Subcutaneous abdominal adipose tissue (tissue), 5 donors: ENCODE measurements at regions not wholly inside any gene's neighbourhood (a gene's known extent, or its start where the extent isn't known, plus 50 kb on each side); places are given as distances from the start of the nearest gene placed in this dataset.
A peak's percentile ranks its signal among the peaks of the same experiment; 100 is the strongest.
"Not testable (repeated sequence)": the region's sequence is repeated elsewhere in the genome, so short reads cannot be mapped to it uniquely, and the experiment has no call there.

Experiments used
- H3K27ac ChIP-seq: one replicate; pipeline ENCODE4 v1.7.0; 2013; ENCODE audit warnings: low read depth, mild to moderate bottlenecking, inconsistent platforms, low read length, moderate library complexity
- H3K27me3 ChIP-seq, 5 donors: one replicate each; pipeline ENCODE4 v1.7.0; 2013; ENCODE audit warnings: low read length in 5 of 5, inconsistent platforms in 1 of 5; ENCODE audit not compliant: control insufficient read depth in 5 of 5, insufficient read depth in 4 of 5
- H3K36me3 ChIP-seq, 5 donors: one replicate each; pipeline ENCODE4 v1.7.0; 2013; ENCODE audit warnings: low read length in 5 of 5; ENCODE audit not compliant: control insufficient read depth in 5 of 5, insufficient read depth in 5 of 5
- H3K4me1 ChIP-seq, 5 donors: one replicate each; pipeline ENCODE4 v1.7.0; 2013; ENCODE audit warnings: low read length in 5 of 5, mild to moderate bottlenecking in 3 of 5, moderate library complexity in 1 of 5; ENCODE audit not compliant: control insufficient read depth in 5 of 5, insufficient read depth in 5 of 5
- H3K4me3 ChIP-seq, 5 donors: one replicate each; pipeline ENCODE4 v1.7.0; 2013; ENCODE audit warnings: low read length in 5 of 5, low read depth in 1 of 5
- H3K9ac ChIP-seq, 5 donors: one replicate each; pipeline ENCODE4 v1.7.0; 2013; ENCODE audit warnings: low read length in 5 of 5, mild to moderate bottlenecking in 4 of 5, moderate library complexity in 3 of 5
- H3K9me3 ChIP-seq, 5 donors: one replicate each; pipeline ENCODE4 v1.7.0; 2013; ENCODE audit warnings: low read length in 5 of 5; ENCODE audit not compliant: control insufficient read depth in 5 of 5
- donor health status: healthy.
- donor health status: healthy.
- donor health status: healthy.
- donor health status: healthy.
- donor health status: healthy.

GRCh38 chr2:150256736-150257135 lies 230.7 kb downstream of the RND3 start:
- no peak overlapping the region for H3K9ac ChIP-seq
- no peaks in the 10 kb centered on the region for H3K9me3 ChIP-seq
- no peak overlapping the region for H3K4me3 ChIP-seq
- H3K36me3 ChIP-seq, result no peaks in the 10 kb centered on the region
- H3K4me1 ChIP-seq, result peaks cover 0 to 17% (median 9%) of the 10 kb centered on the region in 5 donors
- no peaks in the 10 kb centered on the region for H3K27me3 ChIP-seq
- H3K27ac ChIP-seq, result no peak overlapping the region

- no peak overlapping the region for H3K27ac ChIP-seq
These were observed 231.9 kb downstream of the RND3 start for GRCh38 chr2:150255528-150255927.

GRCh38 chr2:150249735-150250134 lies 237.7 kb downstream of the RND3 start:
- H3K9me3 ChIP-seq, H3K27me3 ChIP-seq, H3K36me3 ChIP-seq, H3K9ac ChIP-seq, H3K27ac ChIP-seq, H3K4me3 ChIP-seq, H3K4me1 ChIP-seq: not testable (repeated sequence)

More at GRCh38 chr2:150255528-150255927, 231.9 kb downstream of the RND3 start:
- no peaks in the 10 kb centered on the region for H3K9me3 ChIP-seq
- no peaks in the 10 kb centered on the region for H3K27me3 ChIP-seq
- no peak overlapping the region for H3K9ac ChIP-seq
- H3K4me1 ChIP-seq, result peaks cover 0 to 17% (median 9%) of the 10 kb centered on the region in 5 donors
- H3K36me3 ChIP-seq, result no peaks in the 10 kb centered on the region
- H3K4me3 ChIP-seq, result no peak overlapping the region

GRCh38 chr2:150247481-150247880 lies 240.0 kb downstream of the RND3 start:
- no peaks in the 10 kb centered on the region for H3K4me1 ChIP-seq
- H3K4me3 ChIP-seq, result no peak overlapping the region
- no peaks in the 10 kb centered on the region for H3K36me3 ChIP-seq
- no peak overlapping the region for H3K9ac ChIP-seq
- no peak overlapping the region for H3K27ac ChIP-seq
- peaks cover 0 to 5% (median 0%) of the 10 kb centered on the region in 5 donors for H3K9me3 ChIP-seq
- no peaks in the 10 kb centered on the region for H3K27me3 ChIP-seq

GRCh38 chr2:150234787-150235446 lies 252.6 kb downstream of the RND3 start:
- peak overlapping the region in 1 of 5 donors; percentile 42 for H3K9ac ChIP-seq
- no peaks in the 10 kb centered on the region for H3K9me3 ChIP-seq
- H3K27me3 ChIP-seq, result no peaks in the 10 kb centered on the region
- no peak overlapping the region for H3K27ac ChIP-seq
- peaks cover 0 to 11% (median 4%) of the 10 kb centered on the region in 5 donors for H3K4me1 ChIP-seq
- H3K4me3 ChIP-seq, result peak overlapping the region in 3 of 5 donors; percentile 8 to 42 (median 24)
- no peaks in the 10 kb centered on the region for H3K36me3 ChIP-seq

- no peaks in the 10 kb centered on the region for H3K9me3 ChIP-seq
- H3K27me3 ChIP-seq, result no peaks in the 10 kb centered on the region
- no peak overlapping the region for H3K9ac ChIP-seq
- H3K27ac ChIP-seq, result no peak overlapping the region
- no peak overlapping the region for H3K4me3 ChIP-seq
- H3K36me3 ChIP-seq, result no peaks in the 10 kb centered on the region
- H3K4me1 ChIP-seq, result peaks cover 0 to 11% (median 4%) of the 10 kb centered on the region in 5 donors
These were observed 254.6 kb downstream of the RND3 start for GRCh38 chr2:150232871-150233270.

- Histone ChIP-seq H3K9ac (no peak overlapping the region), H3K4me1 (peaks cover 0 to 11% (median 4%) of the 10 kb centered on the region in 5 donors), H3K27me3 (no peaks in the 10 kb centered on the region), H3K27ac (no peak overlapping the region), H3K9me3 (no peaks in the 10 kb centered on the region), H3K36me3 (no peaks in the 10 kb centered on the region), H3K4me3 (no peak overlapping the region)
These were observed 255.1 kb downstream of the RND3 start for GRCh38 chr2:150232321-150232720.

GRCh38 chr2:150230616-150231015 lies 256.9 kb downstream of the RND3 start:
- Histone ChIP-seq H3K4me3 (no peak overlapping the region), H3K27me3 (no peaks in the 10 kb centered on the region)

GRCh38 chr2:150230004-150230403 lies 257.5 kb downstream of the RND3 start:
- H3K9ac ChIP-seq, result no peak overlapping the region
- no peaks in the 10 kb centered on the region for H3K27me3 ChIP-seq
- H3K4me3 ChIP-seq, result no peak overlapping the region
- no peaks in the 10 kb centered on the region for H3K36me3 ChIP-seq
- peaks cover 0 to 8% (median 4%) of the 10 kb centered on the region in 5 donors for H3K4me1 ChIP-seq
- no peaks in the 10 kb centered on the region for H3K9me3 ChIP-seq
- H3K27ac ChIP-seq, result no peak overlapping the region

More at GRCh38 chr2:150230616-150231015, 256.9 kb downstream of the RND3 start:
- no peak overlapping the region for H3K27ac ChIP-seq
- H3K9me3 ChIP-seq, result no peaks in the 10 kb centered on the region
- peaks cover 0 to 11% (median 4%) of the 10 kb centered on the region in 5 donors for H3K4me1 ChIP-seq
- H3K9ac ChIP-seq, result no peak overlapping the region
- no peaks in the 10 kb centered on the region for H3K36me3 ChIP-seq

- Histone ChIP-seq H3K4me1 (no peaks in the 10 kb centered on the region), H3K4me3 (no peak overlapping the region), H3K27me3 (no peaks in the 10 kb centered on the region), H3K9me3 (no peaks in the 10 kb centered on the region), H3K9ac (no peak overlapping the region), H3K27ac (no peak overlapping the region), H3K36me3 (no peaks in the 10 kb centered on the region)
These were observed 258.5 kb downstream of the RND3 start for GRCh38 chr2:150228936-150229335.
